T-helper 9 cell (primary cell): ENCODE measurements at regions not wholly inside any gene's neighbourhood (a gene's known extent, or its start where the extent isn't known, plus 50 kb on each side); places are given as distances from the start of the nearest gene placed in this dataset.

Source experiments
- DNase-seq: peaks from one replicate; pipeline ENCODE4 v3.0.0-alpha.2; 2020

GRCh38 chr1:244970236-244970743 lies 105.9 kb upstream of the HNRNPU start:
- DNase-seq: no peak

GRCh38 chr1:244969355-244970235 lies 105.3 kb upstream of the HNRNPU start:
- peak; percentile 53 for DNase-seq

- DNase-seq: no peak
Measured at GRCh38 chr1:244968881-244969280, 104.5 kb upstream of the HNRNPU start.

GRCh38 chr1:244968471-244968871 lies 104.1 kb upstream of the HNRNPU start:
- no peak for DNase-seq

GRCh38 chr1:244967159-244967558 lies 102.8 kb upstream of the HNRNPU start:
- DNase-seq: no peak

GRCh38 chr1:244965185-244966030 lies 101.1 kb upstream of the HNRNPU start:
- DNase-seq: no peak

- no peak for DNase-seq
Measured at GRCh38 chr1:244964112-244964971, 100.0 kb upstream of the HNRNPU start.

- DNase-seq: no peak
Measured at GRCh38 chr1:244963231-244963826, 99.0 kb upstream of the HNRNPU start.

- no peak for DNase-seq
Measured at GRCh38 chr1:244962130-244962529, 97.8 kb upstream of the HNRNPU start.

- DNase-seq: no peak
Measured at GRCh38 chr1:244960904-244961303, 96.6 kb upstream of the HNRNPU start.

- DNase-seq: no peak
Measured at GRCh38 chr1:244958593-244958992, 94.2 kb upstream of the HNRNPU start.

- DNase-seq: no peak
Measured at GRCh38 chr1:244957525-244957924, 93.2 kb upstream of the HNRNPU start.

GRCh38 chr1:244957122-244957521 lies 92.8 kb upstream of the HNRNPU start:
- no peak for DNase-seq

- DNase-seq: no peak
Measured at GRCh38 chr1:244955661-244956060, 91.3 kb upstream of the HNRNPU start.

GRCh38 chr1:244954359-244954758 lies 90.0 kb upstream of the HNRNPU start:
- DNase-seq: no peak

GRCh38 chr1:244953901-244954300 lies 89.6 kb upstream of the HNRNPU start:
- no peak for DNase-seq

- no peak for DNase-seq
Measured at GRCh38 chr1:244952940-244953339, 88.6 kb upstream of the HNRNPU start.

- no peak for DNase-seq
Measured at GRCh38 chr1:244952280-244952933, 88.1 kb upstream of the HNRNPU start.

GRCh38 chr1:244948416-244948815 lies 84.1 kb upstream of the HNRNPU start:
- no peak for DNase-seq

- DNase-seq: no peak
Measured at GRCh38 chr1:244945109-244945671, 80.8 kb upstream of the HNRNPU start.

GRCh38 chr1:244941121-244941520 lies 76.8 kb upstream of the HNRNPU start:
- DNase-seq: no peak
